HG02571 (cell line): ENCODE measurements at regions not wholly inside any gene's neighbourhood (a gene's known extent, or its start where the extent isn't known, plus 50 kb on each side); places are given as distances from the start of the nearest gene placed in this dataset.
A peak's percentile ranks its signal among the peaks of the same experiment; 100 is the strongest.
"Not testable (repeated sequence)": the region's sequence is repeated elsewhere in the genome, so short reads cannot be mapped to it uniquely, and the experiment has no call there.

ENCODE experiments used
- ATAC-seq: cut with Tn5 transposase; IDR thresholded peaks from one replicate; pipeline ENCODE4 v1.9.1; 2021; ENCODE audit warnings: mild to moderate bottlenecking, moderate library complexity; ENCODE audit not compliant: unreplicated experiment

DNA sequence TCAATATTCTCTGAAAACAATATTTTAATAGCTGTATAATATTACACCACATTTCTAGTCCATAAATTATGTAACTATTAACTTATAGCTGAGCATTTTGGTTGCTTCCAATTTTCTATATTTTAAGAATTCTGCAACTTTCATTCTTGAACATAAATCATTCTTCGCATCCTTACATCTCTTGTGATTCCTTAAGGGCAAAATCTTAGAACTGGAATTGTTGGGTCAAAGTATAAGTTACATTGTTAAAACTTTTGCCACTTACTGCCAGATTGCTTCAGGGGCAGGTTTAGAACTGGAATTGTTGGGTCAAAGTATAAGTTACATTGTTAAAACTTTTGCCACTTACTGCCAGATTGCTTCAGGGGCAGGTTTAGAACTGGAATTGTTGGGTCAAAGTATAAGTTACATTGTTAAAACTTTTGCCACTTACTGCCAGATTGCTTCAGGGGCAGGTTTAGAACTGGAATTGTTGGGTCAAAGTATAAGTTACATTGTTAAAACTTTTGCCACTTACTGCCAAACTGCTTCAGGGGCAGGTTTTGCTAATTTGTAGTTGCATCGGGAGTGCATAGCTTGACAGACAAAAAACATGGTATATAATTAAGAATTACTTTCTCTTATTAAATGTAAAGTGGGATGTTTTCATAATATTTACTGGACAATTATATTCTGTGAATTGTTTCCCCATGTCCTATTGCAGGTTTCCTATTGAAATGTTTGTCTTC lies 179.9 kb upstream of the OR13F1 start:
- not testable (repeated sequence) for ATAC-seq

DNA sequence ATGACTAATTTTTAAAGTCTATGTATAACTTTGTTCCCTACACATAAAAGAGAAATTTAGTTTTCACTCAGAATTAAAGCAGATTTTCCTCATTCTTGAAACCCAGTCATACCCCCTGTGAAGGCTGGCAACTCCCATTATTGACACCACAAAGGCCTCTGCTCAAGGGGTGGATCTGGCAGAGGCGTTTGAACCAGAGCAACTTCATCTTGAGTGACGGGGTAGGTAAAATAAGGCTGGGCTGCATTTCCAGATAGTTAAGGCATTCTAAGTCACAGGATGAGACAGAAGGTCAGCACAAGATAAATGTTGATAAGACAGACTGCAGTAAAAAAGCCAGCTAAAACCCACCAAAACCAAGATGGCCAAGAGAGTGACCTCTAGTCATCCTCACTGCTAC lies 177.2 kb upstream of the OR13F1 start:
- ATAC-seq = no peak

DNA sequence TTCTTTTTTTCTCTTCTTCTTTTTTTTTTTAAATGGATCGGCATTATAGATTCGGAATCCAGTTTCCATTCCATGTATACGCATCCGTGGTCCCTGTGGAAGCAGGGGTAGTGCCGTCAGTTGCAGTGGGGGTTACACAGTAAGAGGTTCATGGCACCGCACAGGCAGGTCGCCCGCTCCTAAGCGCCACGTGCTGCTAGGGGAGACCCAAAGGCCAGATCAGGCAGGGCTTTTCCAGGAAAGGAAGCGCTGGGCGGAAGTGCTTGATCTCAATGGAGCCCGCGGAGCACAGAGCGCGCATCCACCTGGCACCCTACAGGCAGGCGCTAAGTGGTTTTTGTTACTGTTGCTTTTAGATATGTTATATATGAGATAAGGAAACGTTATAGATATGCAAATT lies 174.8 kb upstream of the OR13F1 start:
- ATAC-seq = no peak

DNA sequence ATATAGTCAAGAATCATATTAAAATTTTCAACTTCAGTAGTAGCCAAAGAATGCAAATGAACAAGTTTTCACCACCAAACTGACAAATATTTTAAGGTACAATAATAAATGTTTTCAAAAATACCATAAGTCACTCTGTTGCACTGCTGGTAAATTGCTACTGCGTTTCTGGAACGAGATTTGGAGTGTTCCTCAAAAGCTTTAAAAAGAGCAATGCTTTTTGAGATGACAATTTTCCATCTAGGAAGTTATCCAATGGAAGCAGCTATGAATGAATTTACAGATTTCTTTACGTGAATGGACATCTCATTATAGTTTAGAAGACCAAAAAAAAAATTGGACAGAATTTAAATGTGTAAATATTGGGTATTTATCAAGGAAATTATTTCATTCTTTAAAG lies 173.2 kb upstream of the OR13F1 start:
- ATAC-seq = no peak

DNA sequence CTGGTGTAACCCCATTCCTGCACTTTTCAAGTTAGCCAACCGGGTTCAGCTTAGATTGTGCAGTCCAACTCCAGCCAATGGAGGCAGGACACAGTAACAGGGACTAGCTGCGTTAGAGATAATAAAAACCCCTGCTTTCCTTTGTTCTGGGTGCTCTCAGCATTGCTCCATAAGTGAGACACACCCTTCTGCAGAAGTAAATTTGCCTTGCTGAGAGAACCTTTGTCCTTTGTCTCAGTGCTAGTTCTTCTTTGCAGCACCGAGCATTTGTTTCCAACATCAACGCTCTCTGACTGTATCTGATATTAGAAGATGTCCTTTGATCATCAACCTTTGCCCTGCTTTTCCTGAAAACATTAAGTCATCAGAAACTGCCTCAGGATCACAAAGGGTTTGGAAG lies 169.5 kb upstream of the OR13F1 start:
- ATAC-seq = no peak

DNA sequence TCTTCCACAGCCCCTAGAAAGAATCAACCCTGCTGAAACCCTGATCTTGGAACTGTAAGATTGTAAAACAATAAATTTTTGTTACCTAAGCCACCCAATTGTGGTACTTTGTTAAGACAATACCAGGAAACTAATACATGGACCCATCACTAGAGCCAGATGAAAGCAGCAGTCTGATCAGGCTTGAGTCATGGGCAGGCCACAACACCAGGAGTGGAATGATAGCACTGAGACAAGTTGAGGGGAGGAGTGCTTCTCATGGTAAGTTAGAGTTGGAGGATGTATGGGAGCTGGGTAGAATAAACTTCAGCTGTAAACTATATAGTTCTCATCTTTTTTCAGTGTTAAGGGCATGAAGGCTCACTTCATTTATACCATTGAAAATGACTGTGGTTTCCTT lies 164.4 kb upstream of the OR13F1 start:
- no peak for ATAC-seq

DNA sequence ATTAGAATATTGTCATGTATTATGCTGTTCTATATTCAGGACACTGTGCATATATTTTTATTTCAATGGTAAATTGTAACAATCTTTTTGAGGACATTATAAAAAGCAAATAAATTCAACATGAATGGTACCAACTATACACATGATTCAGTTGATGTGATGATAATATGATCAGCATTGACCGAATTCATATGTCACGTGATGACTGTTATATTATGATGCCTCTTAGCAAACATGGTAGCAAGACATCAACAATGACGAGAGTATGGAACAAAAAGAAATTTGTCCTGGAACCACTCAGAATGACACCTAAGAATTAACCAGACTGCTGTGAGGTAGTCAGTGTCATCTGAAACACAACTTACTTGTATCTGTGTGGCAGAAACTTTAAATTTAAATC lies 161.5 kb upstream of the OR13F1 start:
- ATAC-seq = no peak

DNA sequence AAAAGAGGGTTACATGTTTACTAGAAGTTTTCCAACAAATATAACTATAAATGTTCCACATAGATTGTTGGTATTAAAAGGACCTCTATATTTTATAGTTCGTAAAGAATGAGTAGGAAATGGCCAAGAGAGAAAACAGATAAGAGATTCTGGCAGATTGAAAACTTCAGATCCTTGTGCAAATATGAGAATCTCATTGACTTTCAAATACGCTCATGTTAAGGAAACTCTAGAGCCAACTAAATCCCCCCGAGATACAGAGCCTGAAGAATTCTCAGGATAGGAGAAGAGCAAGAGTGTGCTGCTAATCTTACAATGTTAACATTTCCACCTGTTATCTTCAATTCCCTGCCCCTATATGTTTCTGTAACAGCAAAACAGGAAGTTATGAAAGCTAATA lies 159.0 kb upstream of the OR13F1 start:
- ATAC-seq = no peak

DNA sequence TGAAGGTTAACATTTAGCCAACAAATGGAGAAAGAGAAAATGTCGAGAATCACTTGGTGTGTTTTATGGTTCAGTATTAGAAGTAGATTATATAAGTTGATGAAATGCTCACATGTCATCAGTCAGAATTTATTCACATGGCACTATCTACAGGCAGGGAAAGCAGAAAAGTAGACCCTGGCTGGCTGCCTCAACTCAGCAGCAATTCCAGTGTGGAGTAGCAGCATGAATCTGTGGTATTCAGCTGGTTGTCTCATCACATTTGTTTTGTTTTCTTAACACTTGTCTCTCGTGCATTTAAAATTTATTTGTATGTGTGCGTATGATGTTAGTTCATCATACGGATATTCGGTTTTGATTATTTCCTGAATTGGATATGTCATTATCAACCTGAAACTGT lies 153.5 kb upstream of the OR13F1 start:
- ATAC-seq = no peak

DNA sequence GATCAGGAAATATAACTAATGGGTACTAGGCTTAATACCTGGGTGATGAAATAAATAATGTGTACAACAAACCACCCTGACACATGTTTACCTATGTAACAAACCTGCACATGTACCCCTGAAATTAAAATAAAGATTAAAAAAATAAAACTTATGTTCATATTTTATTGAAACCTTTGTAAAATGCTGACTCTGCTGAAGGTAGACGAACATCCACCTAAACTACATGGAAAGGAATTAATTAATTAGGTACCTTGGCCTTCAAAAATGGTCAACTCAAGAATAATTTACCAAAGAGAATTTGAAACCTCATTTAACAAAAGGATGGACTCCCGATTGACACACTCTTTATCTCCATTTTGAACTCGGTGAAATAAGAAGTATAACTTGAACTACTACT lies 152.3 kb upstream of the OR13F1 start:
- ATAC-seq = no peak

DNA sequence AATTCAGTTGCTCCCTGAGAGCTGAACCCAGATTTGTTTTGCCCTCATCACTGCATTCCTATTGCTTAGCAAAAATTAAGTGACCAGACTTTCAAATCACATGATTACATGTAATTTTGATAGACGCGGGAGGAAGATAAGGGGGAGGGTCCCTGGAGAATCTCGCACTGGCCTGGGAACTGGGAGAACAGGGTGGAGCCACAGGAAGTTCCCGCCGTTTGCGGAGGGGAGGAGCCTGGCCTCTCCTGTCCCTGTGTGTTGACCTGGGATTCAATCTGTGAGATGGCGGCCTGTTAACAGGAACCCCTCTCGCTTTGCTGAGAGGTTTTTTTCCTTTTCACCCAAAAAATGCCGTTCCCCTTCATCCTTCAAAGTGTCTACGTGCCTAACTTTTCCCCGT lies 142.9 kb upstream of the OR13F1 start:
- ATAC-seq = no peak

DNA sequence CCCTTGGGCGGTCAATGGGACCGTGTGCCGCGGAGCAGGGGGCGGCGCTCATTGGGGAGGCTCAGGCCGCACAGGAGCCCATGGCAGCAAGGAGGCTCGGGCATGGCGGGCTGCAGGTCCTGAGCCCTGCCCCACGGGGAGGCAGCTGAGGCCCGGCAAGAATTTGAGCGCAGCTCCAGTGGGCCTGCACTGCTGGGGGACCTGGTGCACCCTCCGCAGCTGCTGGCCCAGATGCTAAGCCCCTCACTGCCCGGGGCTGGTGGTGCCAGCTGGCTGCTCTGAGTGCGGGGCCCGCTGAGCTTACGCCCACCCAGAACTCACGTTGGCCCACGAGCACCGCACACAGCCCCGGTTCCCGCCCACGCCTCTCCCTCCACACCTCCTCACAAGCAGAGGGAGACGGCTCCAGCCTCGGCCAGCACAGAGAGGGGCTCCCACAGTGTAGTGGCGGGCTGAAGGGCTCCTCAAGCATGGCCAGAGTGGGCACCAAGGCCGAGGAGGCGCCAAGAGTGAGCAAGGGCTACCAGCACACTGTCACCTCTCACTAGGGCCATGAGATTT lies 141.1 kb upstream of the OR13F1 start:
- ATAC-seq = no peak

DNA sequence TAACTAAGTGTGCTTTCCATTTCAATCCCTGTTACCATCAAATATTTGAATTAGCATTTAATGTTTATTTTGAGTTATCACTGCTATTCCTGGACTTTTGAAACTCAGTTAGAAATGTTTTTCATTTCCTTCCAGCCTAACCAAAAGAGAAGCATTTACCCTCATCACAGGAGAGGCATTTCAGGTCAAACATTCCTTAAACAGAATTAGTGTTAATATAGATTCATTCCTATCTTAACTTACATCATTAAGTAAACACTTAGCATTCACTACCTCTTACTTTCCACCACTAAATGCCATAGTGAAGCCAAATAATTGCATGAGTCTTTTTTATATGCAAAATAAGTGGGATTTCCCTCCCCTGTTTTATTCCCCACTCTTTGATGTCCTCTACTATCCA lies 136.6 kb upstream of the OR13F1 start:
- no peak for ATAC-seq

DNA sequence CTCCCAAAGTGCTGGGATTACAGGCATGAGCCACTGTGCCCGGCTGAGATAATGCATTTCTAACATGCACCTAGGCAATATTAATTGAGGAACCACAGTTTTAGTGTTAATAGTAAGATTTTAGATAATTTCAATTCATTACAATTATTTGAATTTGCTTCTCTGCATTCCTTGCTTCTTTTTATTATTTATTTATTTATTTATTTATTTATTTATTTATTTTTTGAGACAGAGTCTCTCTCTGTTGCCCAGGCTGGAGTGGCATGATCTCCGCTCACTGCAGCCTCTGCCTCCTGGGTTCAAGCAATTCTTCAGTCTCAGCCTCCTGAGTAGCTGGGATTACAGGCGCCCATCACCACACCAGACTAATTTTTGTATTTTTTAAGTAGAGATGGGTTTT lies 135.7 kb upstream of the OR13F1 start:
- ATAC-seq = not testable (repeated sequence)

DNA sequence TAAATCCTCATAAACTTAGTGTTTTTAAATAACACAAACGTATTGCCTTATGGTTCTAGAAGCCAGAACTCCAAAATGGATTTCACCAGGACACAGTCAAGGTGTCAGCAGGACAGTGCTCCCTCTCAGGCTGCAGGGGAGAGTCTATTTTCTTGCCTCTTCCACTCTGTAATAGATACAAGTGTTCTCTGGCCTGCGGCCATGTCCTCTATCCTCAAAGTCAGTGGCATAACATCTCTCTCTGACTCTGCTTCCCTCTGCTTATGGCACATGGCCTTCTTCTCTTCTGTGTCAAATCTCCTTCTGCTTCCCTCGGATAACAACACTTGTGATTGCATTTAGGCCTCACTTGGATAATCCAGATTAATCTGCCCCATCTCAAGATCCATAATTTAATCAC lies 129.4 kb upstream of the OR13F1 start:
- ATAC-seq = no peak

DNA sequence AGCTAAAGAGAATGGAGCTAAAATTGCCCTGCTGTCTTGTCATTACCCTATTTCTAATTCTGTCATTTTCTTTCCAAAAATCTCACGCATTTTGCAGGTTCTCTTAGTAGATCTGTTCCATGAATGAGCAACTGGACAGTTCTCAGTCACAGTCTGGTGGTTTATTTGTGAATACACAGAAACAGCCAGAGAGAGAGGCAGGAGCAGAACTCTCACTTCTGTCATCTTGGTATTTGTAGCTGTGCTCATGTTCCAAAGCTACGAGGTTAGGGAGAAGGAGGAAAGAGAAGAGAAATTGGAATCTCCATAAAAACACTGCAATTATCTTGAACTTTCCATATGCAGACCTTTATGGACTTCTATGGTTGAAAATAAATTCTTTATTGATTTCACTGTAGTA lies 118.0 kb upstream of the OR13F1 start:
- no peak for ATAC-seq

DNA sequence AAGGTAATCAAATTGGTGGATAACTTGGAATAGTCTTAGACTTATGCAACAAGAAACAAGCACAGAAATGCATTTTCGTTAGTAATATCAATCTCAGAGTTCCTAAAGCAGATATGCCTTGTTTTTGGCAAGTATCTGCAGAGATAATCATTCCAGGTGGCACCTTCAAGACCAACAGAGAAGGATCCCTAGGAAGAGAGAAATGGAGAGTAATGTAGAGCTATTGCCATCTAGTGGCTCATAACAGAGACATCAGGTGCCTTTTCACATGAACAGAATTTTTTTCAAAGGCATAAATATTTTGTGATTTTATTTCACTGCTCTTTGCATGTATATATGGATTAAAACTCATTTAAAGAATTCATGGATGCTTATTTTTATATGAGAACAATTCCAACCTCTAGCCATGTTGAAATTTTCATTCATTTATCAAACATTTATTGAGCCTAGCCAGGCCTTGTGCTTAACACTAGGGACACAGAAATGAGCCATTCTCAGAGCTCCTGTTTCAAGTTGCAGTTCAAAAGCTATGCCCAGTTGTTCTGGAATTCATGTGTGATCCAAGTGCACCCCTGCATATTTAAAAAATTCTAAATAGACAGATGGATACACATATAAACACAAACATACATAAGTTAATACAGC lies 117.5 kb upstream of the OR13F1 start:
- ATAC-seq = peak; percentile 61

DNA sequence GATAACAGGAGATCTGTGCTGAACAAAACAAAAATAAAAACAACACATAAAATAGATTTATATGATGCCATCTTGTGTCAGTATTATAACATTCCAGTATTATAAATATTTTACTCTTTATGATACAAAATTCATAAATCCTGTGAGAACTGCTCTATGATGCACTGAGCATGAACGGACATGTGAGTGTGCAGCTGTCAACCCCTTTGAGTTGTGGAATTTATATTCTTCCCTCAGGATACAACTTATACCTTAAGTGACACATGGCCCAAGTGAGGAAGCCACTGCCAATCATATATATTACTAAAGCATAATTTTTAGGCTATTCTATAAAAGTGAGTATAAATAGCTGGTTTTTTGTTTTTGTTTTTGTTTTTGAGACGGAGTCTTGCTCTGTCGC lies 116.0 kb upstream of the OR13F1 start:
- no peak for ATAC-seq

DNA sequence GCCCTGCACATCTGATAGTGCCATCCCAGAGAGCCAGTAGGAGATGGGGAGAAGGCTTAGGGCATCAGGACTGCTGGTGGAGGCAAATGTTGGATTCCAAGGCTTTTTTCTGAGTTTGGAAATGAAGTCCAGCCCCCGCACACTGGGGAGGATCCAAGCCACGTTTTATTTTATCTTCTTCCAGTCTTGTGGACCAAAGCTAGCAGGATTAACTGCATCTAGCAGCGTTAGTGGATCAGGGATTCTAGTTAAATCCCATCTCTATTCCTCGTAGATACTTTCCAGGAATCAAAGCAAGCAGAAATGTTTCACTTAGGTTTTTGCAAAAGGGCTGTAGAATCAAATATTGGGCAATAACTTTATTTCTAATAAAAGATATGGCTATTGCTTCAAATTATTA lies 114.7 kb upstream of the OR13F1 start:
- no peak for ATAC-seq

DNA sequence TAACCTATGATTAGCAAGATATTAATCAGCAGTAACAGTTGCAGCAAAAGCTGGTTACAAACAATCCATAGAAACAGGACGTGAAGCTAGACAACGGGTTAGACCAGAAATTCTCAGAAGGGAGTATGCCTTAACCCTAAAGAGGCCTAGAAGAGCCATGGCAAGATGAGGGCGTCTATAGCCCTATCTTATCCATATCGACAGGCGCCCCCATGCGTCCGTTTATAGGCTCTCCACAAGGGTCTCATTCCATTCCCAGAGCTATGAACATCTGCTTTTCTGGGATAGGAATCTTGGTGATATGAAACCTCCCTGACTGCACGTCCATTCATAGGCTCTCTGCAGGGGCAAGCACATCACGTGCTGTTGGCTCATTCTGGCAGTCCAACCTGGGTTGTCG lies 109.2 kb upstream of the OR13F1 start:
- not testable (repeated sequence) for ATAC-seq

DNA sequence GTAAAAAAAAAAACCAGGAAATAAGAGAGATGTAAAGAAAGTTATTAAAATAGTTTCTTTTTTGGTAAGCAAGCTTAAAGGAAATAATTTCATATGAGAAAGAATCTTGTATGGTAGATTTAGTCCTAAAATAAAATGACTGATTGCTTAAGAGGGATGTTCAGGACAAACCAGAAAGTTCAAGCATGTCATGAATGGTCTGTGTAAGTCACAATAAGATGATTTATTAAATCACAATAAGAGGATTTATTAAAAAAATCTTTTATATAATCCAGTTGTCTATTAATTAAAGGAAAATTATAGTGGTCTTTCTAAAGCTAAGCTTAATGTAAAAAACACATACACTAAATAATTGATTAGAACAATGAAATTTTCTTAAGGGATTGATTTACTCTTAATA lies 91.8 kb upstream of the OR13F1 start:
- ATAC-seq = no peak

DNA sequence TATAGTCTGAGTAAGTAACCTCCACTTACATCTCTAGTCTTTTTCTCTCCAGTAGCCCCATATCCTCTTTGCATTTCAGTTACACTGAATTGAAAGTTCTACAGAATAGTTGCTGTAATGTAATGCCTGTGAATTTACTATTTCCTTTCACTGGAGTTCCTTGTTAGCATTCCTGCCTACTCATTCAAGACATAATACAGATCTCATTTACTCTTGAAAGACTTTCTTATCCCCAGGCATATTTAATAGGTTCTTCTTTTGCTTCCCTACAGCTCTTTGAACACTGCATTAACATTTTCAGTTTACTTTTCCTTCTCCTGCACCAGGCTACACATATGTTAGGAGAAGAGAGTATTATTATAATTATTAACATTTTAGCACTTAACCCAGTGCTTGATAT lies 87.6 kb upstream of the OR13F1 start:
- ATAC-seq = no peak

DNA sequence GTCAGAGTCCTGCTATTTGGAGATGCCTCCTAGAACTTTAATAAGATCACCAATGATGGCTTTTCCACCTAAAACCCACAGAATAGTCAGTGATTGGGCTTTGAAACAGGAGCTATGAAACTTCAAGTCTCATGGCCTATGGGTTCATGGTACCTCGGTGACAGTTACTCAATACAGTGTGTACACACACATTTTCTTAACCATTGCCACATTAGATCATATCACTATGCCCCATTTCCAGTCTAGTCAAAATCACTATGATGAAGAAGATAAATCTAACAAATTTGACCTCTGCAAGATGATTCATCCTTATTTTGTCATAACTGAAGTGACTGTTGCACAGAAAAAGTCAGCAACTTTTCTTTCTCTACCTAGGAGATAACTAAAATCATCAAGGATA lies 86.8 kb upstream of the OR13F1 start:
- no peak for ATAC-seq
